ENCODE measurements at regions not wholly inside any gene's neighbourhood (a gene's known extent, or its start where the extent isn't known, plus 50 kb on each side); places are given as distances from the start of the nearest gene placed in this dataset.
A peak's percentile ranks its signal among the peaks of the same experiment; 100 is the strongest.

- H3K9me3 ChIP-seq: no peaks in the 10 kb centered on the region
- H3K36me3 ChIP-seq (ENCODE audit: insufficient read depth in 1 of 2, low read depth in 1 of 2): no peaks in the 10 kb centered on the region
- no peak overlapping the region for H3K4me3 ChIP-seq
- H3K27ac ChIP-seq: no peak overlapping the region
- ATAC-seq (no peak), DNase-seq (peak in 1 of 2 donors; percentile 45)
- H3K27me3 ChIP-seq (ENCODE audit: insufficient read depth in 3 of 3, low read length in 2 of 3): peaks cover 0 to 4% (median 0%) of the 10 kb centered on the region in 3 donors
- WGBS, 3 donors: 49 to 58% (median 53%) methylated on average over 8 of the region's 8 CpGs
- no peak for TF ChIP-seq CTCF (IDR thresholded peaks at IDR 0.05)
- no peaks in the 10 kb centered on the region for H3K4me1 ChIP-seq
- intact Hi-C loops (cut with DNase I): no loop called here
Measured at GRCh38 chr20:57990396-57990987, 238.0 kb downstream of the ANKRD60 start.

DNA sequence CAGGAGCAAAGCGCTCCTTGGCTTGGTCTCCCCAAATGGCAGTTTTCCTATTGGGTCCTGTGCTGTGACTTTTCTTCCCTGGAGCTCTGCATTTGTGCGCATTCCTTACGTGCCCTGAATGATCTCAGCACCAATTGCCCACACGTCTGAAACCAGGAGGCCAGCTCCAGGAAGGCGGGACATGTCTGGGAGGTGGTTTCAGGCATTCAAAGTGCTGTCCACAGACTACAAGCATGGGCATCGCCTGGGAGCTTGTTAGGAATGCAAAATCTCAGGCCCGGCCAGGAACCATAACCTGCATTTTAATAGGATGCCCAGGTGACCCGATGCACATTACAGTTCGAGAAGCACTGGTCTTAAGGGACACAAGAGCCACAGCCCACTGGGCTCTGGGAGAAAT, 239.6 kb downstream of the ANKRD60 start:
- Histone ChIP-seq H3K9me3 (no peaks in the 10 kb centered on the region), H3K27me3 (ENCODE audit: insufficient read depth in 3 of 3, low read length in 2 of 3) (peaks cover 0 to 4% (median 0%) of the 10 kb centered on the region in 3 donors), H3K4me3 (no peak overlapping the region), H3K36me3 (ENCODE audit: insufficient read depth in 1 of 2, low read depth in 1 of 2) (no peaks in the 10 kb centered on the region), H3K27ac (no peak overlapping the region), H3K4me1 (no peaks in the 10 kb centered on the region)
- TF ChIP-seq CTCF (IDR thresholded peaks at IDR 0.05): no peak
- intact Hi-C loops (cut with DNase I): no loop called here
- ATAC-seq (no peak), DNase-seq (no peak)
- 85 to 96% (median 92%) methylated on average over 9 of the region's 9 CpGs for WGBS, 3 donors

DNA sequence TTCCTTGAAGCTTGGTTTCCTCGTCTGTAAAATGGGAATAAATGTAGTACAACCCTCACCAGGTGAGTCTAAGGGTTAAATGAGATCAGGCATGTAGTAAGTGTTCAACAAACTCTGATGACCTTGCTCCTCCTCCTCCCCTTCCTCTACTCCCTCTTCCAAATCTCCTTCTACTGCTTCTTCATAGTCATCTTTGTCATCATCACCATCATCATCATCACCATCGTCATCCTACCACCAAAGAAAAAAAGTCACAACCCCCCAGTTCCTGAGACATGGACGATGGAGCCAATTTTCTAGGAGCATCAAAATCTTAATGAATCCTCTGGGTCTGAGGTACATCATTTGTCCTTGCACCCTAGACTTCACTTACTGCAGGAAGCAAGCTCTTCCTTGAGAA, 240.0 kb downstream of the ANKRD60 start:
- Histone ChIP-seq H3K4me3 (no peak overlapping the region), H3K36me3 (ENCODE audit: insufficient read depth in 1 of 2, low read depth in 1 of 2) (no peaks in the 10 kb centered on the region), H3K27me3 (ENCODE audit: insufficient read depth in 3 of 3, low read length in 2 of 3) (peaks cover 0 to 4% (median 0%) of the 10 kb centered on the region in 3 donors), H3K9me3 (no peaks in the 10 kb centered on the region), H3K4me1 (no peaks in the 10 kb centered on the region), H3K27ac (no peak overlapping the region)
- 97 to 100% (median 97%) methylated on average over 3 of the region's 3 CpGs for WGBS, 3 donors
- no peak for TF ChIP-seq CTCF (IDR thresholded peaks at IDR 0.05)
- intact Hi-C loops (cut with DNase I): no loop called here
- ATAC-seq (no peak), DNase-seq (no peak)

- H3K4me3 ChIP-seq: no peak overlapping the region
- no peaks in the 10 kb centered on the region for H3K4me1 ChIP-seq
- H3K9me3 ChIP-seq: no peaks in the 10 kb centered on the region
- TF ChIP-seq CTCF (IDR thresholded peaks at IDR 0.05): no peak
- ATAC-seq (no peak), DNase-seq (no peak)
- no peak overlapping the region for H3K27ac ChIP-seq
- WGBS, 3 donors: 94 to 98% (median 95%) methylated on average over 6 of the region's 6 CpGs
- peaks cover 0 to 4% (median 0%) of the 10 kb centered on the region in 3 donors for H3K27me3 ChIP-seq (ENCODE audit: insufficient read depth in 3 of 3, low read length in 2 of 3)
- intact Hi-C loops (cut with DNase I): no loop called here
- H3K36me3 ChIP-seq (ENCODE audit: insufficient read depth in 1 of 2, low read depth in 1 of 2): no peaks in the 10 kb centered on the region
Measured at GRCh38 chr20:57987659-57988058, 240.8 kb downstream of the ANKRD60 start.

DNA sequence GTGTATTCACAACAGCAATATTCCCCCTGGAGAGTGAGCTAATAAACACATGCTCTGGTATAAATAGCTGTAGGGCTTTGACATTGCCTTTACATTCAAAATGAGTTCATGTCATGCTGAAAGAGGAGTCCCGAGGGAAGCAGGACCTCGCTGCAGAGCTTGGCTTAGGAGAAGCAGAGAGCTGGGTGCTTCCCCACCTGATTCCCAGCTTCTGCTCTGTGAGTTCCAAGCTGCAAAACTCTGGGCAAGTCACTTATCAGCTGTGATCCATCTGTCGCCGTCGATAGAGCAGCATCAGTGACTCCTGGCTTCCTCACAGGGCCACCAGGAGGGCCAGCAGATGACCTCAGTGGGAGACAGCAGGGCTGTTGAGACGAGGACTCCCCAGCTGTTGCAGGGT, 241.8 kb downstream of the ANKRD60 start:
- H3K36me3 ChIP-seq (ENCODE audit: insufficient read depth in 1 of 2, low read depth in 1 of 2): no peaks in the 10 kb centered on the region
- peak in 1 of 2 donors; percentile 13 for DNase-seq
- H3K27ac ChIP-seq: no peak overlapping the region
- ATAC-seq: no peak
- H3K4me3 ChIP-seq: no peak overlapping the region
- no peaks in the 10 kb centered on the region for H3K9me3 ChIP-seq
- H3K4me1 ChIP-seq: no peaks in the 10 kb centered on the region
- peaks cover 0 to 2% (median 0%) of the 10 kb centered on the region in 3 donors for H3K27me3 ChIP-seq (ENCODE audit: insufficient read depth in 3 of 3, low read length in 2 of 3)
- intact Hi-C loops (cut with DNase I): no loop called here
- WGBS, 3 donors: 37 to 46% (median 42%) methylated on average over 6 of the region's 6 CpGs
- TF ChIP-seq CTCF (IDR thresholded peaks at IDR 0.05): no peak

All from psoas muscle (tissue), 7 donors.